ENCODE measurements at regions not wholly inside any gene's neighbourhood (a gene's known extent, or its start where the extent isn't known, plus 50 kb on each side); places are given as distances from the start of the nearest gene placed in this dataset.
"Not testable (repeated sequence)": the region's sequence is repeated elsewhere in the genome, so short reads cannot be mapped to it uniquely, and the experiment has no call there.

DNA sequence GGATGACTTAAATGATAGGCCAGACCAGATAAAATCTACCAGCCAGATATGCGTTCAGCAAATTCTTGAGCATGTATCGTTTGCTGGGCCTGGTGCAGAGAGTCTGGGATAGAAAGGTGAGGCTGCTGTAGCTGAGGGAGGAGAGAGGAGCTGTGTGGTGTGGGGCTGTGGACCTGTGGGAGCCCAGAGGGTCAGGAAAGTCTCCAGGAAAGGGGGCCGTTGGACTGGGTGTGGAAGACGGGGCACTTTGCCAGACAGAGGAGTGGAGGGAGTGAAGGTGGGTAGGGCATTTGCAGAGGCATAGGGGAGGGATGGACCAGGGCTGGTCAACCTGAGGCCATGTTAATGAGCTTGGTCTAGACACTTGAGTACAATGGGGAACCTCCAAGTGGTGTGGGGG is 124.7 kb upstream of the UNC5B start:
- DNase-seq, result no peak

DNA sequence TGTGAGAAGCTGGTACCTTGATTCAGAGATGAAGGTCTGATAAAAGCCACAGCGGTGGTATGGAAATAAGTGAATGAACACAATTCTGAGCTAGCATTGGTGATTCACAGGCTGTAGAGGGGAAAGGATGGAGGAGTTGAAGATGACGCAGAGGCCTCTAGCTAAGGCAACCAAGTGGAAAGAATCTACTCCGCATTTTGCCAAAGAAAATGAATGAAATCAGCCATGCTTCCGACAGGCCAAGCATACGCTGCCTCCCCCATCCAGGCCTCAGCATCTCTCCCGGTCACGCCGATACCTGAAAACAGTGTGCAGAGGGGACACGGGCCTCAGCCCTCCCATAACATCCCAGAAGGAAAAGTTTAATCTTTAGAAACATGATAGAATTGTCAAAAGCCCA is 124.3 kb upstream of the UNC5B start:
- no peak for DNase-seq

DNA sequence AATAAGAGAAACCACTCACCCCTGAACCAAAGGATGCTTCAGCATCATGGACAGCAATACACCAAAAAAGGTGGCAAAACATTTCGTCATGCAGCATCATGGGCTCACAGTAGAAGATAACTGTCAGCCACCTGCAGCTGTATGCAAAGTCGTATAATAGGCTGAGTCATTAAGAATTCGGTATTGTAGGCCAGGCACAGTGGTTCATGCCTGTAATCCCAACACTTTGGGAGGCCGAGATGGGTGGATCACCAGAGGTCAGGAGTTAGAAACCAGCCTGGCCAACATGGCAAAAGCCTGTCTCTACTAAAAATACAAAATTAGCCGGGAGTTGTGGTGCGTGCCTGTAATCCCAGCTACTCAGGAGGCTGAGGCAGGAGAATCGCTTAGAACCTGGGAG is 123.8 kb upstream of the UNC5B start:
- DNase-seq, result not testable (repeated sequence)

DNA sequence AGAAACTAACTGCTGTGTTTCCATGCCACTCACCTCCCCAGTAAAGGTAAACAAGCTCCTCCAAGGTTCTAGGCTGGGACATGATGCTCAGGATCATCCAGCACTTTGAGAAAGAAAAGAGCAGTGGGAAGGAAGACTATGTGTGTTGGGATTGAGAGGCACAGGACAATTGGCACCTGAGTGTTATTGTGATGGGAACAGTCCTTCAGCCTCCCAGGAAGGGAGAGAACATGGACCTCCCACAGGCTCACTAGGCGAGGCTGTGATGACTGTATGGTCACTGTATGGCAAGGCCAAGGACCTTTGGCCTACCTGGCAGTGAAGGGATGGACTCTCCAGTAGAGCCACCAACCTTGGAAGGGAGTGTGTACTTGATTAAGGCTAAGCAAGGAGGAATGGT is 123.2 kb upstream of the UNC5B start:
- DNase-seq, result no peak

DNA sequence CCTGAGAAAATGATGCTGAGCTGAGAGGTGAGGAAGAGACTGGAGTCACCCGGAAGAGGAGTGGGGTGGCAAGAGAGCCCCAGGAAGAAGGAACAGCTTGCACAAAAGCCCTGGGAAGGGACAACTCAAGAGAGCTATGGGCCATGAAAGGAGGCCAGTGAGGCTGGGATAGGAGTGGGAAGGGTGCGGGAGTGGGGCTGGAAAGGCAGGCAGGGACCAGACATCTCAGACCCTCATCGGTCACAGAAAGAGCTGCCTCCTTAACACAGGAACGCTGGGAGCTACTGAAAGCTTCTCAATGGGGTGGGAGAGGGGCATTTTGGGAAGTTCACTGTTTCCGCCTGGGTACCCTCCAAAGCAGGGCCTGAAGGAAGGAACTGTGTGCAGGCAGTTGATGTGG is 122.0 kb upstream of the UNC5B start:
- no peak for DNase-seq

DNA sequence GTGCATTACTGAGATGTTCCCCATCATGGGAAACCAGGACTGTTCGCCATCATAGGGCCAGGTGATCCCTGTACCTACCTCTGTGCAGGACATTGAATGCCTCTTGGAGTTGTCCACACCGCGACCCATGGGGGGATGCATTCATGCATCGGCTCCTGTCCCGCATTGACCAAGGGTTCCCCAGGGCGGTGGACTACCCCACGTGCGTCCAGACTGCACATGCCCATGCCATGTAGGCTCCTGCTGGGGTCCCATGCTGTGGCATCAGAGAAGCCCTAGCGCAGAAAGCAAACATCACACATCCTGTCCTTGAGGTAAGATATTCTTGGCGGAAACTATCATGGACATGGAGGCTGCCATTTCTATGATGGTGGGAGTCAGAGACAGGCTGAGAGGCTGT is 121.6 kb upstream of the UNC5B start:
- DNase-seq, result no peak

DNA sequence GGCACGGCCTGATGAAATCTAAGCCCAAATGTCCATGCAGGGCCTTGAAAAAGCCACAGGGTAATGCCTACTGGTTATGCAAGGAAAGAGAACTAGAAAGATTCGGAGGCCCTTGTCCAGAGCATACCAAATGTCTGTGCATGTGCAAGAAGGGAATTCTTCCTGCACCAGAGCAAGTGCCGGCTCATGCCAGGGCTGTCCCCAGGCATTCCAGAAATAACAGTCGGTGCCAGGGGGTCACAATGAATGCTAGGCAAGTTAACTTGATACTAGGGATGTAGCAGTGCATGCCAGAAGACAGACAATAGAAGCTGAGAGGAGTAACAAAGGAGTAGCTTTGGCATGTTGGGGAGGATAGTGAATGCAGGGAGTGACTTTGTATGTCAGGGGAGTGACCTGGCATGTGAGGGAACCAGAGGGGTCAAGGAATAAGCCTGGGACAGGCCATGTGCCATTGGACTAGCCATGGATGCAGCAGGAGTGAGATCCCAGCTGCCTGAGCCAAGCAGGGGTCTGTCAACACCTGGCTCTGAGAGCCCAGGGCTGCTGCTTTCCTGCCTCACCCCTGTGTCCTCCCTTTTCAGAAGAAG is 119.5 kb upstream of the UNC5B start:
- DNase-seq, result no peak

DNA sequence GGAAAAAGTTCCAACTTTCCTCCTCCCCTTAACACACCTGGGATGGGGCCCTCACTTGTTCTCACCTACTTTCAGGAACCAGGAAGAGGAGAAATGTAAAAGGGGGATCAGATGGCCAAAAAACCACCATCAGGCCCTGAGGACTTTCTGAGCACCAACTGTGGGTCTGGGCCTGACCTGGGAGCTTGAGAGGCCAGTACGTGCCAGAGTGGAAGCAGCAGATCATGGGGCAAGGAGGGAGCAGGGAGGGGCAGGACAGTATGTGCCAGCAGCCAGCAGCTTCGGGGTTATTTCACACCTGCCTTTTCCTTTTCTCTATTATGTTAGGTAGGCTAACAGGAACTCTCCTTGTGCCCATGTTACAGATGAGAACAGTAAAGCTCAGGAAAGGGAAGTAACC is 118.8 kb upstream of the UNC5B start:
- no peak for DNase-seq

DNA sequence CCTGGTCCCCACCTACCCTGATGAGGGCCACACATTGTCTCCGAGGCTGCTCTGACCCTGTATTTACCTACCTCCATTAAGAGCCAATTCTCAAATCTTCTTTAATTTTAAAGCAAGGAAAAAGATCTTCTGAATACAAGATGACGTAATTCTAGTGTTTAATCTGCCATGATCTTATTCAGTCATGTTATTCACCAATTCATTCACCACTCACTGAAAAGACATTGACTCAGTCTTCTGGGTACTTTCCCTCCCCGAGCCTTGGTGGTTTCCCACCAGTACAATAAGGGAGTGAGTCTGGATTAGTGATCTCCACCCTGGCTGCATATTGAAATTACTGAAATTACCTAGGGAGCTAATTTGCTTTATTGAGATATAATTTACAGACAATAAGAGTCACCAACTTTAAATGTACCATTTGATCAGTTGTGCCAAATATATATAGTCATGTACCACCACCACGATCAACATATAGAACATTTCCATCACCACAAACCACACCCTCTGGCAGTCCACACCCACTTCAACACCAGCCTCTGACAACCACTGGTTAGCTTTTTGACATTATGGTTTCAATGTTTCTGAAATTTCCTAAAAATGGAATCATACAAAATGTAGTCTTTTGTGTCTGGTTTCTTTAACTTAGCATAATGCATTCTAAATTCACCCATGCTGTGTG is 117.5 kb upstream of the UNC5B start:
- DNase-seq, result no peak

DNA sequence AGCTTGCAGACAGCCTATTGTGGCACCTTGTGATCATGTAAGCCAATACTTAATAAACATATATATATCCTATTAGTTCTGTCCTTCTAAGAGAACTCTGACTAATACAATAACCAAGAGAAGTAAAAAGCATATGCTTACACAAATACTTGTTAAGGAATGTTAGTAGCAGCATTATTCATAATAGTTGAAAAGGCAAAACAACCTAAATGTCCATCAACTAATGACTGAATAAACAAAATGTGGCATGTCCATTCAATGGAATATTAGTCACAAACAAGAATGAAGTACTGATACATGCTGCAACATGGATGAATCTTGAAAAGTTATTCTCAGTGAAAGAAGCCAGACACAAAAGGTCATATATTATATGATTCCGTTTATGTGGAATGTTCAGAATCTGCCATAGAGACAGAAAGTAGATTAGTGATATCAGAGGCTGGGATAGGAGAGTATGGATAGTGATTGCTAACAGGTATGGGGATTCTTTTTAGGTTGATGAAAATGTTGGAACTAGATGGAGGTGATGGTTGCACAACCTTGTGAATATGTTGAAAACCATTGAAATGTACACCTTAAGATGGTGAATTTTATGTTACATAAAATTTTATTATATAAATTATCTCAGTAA is 112.5 kb upstream of the UNC5B start:
- no peak for DNase-seq

DNA sequence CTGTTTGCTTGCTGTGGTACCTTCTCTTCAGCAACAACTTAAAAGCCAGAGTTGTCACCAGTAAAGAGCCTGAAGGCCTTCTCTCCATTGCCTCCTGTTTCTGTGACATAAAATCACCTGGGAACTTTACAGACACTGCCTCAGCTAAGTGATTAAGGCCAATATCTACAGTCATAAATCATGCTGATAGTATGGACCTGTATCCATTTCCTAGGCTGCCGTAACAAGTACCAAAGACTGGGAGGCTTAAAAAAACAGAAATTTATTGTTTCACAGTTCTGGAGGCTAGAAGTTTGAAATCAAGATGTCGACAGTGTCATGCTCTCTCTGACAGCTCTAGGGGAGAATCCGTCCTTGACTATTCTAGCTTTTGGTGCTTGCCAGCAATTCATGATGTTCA is 108.4 kb upstream of the UNC5B start:
- DNase-seq, result no peak

DNA sequence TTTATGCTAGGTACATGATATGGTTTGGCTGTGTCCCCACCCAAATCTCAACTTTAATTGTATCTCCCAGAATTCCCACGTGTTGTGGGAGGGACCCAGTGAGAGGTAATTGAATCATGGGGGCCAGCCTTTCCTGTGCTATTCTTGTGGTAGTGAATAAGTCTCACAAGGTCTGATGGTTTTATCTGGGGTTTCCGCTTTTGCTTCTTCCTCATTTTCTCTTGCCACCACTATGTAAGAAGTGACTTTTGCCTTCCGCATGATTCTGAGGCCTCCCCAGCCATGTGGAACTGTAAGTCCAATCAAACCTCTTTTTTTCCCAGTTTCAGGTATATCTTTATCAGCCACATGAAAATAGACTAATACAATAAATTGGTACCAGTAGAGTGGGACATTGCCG is 106.2 kb upstream of the UNC5B start:
- not testable (repeated sequence) for DNase-seq

DNA sequence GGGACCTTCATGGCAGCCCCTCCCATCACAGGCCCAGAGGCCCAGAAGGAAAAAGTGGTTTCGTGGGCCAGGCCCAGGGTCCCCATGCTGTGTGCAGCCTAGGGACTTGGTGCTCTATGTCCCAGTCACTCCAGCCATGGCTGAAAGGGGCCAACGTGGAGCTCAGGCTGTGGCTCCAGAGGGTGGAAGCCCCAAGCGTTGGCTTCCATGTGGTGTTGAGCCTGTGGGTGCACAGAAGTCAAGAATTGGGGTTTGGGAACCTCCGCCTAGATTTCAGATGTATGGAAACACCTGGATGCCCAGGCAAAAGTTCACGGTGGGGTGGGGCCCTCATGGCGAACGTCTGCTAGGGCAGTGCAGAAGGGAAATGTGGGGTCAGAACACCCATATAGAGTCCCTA is 105.3 kb upstream of the UNC5B start:
- DNase-seq, result not testable (repeated sequence)

DNA sequence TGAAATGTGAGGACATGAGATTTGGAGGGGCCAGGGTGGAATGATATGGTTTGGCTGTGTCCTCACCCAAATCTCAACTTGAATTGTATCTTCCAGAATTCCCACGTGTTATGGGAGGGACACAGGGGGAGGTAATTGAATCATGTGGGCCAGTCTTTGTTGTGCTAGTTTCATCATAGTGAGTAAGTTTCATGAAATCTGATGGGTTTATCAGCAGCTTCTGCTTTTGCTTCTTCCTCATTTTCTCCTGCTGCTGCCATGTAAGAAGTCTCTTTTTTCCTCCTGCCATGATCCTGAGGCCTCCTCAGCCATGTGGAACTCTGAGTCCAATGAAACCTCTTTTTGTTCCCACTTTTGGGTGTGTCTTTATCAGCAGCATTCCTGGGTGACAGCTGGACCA is 104.3 kb upstream of the UNC5B start:
- not testable (repeated sequence) for DNase-seq

DNA sequence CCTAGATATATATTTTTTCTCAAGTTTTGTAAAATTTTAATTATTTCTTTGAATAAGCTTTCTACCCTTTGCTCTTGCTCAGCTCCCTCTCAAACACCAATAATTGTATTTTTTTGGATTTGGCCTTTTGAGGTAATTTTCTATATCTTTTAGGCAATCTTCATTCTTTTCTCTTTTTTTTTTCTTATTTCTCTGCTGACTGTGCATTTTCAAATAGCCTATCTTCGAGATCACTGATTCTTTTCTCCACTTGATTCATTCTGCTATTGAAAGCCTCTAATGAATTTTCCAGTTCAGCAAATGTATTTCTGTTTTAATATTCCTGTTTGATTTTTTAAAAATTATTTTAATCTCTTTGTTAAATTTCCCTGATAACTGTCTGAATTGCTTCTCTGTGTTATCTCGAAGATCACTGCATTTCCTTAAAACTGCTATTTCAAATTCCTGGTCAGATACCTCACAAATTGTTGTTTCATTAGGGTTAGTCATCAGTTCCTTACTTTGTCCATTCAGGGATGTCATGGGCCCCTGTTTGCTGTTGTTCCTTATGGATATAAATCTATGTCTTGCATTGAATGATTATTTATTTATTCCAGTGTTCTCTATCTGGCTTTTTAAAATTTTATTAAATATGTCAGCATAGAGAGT is 100.1 kb upstream of the UNC5B start:
- no peak for DNase-seq

DNA sequence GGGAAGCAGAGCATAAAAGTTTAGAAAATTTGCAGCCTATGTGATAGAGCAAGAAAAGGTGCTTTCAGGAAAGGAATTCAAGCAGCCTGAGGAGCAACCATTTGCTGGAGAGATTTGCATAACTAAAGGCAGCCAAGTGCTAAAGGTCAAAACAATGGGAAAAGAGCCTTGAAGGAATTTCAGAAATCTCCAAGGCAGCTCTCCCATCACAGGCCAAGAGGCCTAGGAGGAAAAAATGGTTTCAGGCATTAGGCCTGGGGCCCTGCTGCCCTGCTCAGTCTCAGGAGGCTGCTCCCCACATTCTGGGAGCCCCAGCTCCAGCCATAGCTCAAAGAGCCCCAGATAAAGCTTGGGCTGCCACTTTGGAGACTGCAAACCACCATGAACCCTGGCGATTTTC is 95.9 kb upstream of the UNC5B start:
- DNase-seq, result no peak

DNA sequence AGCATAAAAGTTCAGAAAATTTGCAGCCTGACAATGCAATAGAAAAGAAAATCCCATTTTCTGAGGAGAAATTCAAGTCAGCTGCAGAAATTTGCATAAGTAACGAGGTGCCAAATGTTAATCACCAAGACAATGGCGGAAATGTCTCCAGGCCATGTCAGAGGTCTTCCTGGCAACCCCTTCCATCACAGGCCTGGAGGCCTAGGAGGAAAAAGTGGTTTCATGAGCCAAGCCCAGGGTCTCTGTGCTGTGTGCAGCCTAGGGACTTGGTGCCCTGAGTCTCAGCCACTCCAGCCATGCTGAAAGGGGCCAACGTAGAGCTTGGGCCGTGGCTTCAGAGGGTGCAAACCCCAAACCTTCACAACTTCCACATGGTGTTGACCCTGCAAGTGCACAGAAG is 94.8 kb upstream of the UNC5B start:
- not testable (repeated sequence) for DNase-seq

DNA sequence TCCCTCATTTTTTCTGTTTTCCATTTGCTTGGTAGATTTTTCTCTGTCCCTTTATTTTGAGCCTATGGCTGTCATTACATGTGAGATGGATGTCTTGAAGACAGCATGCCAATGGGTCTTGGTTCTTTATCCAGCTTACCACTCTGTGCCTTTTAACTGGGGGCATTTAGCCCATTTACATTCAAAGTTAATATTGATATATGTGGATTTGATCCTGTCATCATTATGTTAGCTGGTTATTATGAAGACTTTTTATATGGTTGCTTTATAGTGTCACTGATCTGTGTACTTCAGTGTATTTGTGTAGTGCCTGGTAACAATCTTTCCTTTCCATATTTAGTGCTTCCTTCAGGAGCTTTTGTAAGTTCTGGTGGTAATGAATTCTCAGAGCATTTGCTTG is 89.3 kb upstream of the UNC5B start:
- DNase-seq, result no peak

DNA sequence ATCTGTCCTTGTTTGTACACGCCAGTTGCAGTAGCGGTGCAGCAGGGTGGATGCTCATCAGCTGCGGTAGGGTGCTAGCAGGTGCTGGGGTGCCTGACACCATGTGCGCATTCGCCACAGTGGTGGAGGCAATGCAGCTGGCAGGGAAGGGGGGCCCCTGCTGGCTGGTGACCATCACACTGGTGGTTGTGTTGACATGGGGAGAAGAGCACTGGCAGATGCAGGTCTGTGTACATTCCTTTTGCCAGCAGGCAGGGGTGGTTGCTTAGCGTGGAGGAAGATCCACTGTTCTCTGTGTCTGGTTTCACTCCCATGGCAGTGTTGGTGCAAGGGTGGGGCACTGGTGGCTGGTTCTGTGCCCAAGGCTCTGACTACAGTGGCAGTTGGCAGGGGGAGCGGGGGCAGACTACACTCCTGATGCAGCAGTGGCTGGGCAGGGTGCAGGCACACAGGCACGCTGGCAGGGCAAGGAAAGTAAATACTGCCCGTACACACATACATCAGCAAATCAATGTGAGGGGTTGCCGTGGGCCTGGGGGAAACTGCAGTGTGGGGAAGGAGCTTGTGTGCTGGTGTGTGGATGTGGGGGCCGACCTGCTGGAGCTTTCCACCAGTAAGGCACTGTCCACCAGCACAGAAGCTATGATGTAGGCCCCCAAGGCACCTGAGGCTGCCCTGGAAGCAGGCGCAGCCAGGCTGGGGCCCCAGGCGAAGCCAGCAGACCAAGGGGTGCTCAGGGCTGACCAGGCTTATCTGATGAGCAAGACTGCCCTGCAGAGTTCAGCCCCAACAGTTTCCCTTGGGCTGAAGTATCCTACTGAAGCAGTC is 87.2 kb upstream of the UNC5B start:
- no peak for DNase-seq

DNA sequence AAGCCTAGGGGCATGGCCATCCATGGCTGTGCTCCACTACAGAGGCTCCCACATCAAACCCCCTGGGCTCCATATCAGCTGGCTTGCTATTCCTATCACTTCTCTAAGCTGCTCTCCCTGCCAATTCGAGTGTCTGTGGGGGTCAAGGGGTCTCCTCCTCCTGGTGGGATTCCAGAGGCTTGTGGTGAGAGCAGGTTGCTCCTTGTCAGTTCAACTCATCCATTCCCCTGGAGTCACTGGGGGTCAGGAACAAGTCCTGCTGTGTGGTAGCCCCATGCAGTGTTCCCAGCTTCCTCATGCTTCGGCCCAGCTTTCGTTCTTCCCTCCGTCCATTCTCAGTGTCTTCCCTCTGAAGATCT is 86.6 kb upstream of the UNC5B start:
- DNase-seq, result no peak

DNA sequence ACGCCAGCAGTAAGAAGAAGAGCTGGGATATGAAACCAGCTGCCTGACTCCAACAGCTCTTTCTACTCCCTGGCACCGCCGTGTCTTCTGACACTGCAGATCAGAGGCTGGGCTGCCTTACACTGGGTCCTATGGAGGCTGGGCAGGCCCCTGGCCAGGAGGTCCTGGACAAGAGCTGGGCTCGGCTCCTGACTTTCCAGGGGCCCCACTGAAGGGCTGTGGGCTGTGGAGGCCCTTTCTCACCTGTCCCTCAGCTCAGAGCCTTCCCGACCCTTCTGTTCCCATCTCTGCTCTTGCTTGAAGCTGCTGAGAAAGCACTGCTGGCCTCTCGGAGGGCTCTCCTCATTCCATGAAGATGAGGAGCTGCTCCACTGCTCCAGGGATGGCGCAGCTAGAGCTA is 85.9 kb upstream of the UNC5B start:
- no peak for DNase-seq

DNA sequence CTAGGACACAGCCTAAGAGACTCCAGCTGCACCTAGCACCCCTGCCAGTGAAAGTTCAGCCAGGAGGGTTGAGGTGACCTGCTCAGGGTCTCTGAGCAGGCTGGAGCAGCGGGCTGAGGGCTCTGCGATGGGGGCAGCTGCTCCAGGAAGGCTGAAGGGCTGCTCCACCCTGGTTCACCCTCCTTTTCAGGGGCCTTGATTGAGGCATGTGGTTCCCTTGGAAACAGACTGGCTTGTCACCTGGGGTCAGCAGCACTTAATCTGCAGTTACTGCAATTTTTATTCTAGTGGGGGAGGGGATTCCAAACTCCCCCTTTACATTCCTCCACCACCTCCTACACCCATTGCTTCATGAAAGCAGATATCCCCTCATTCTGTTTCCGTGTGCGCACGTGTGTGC is 85.3 kb upstream of the UNC5B start:
- DNase-seq, result no peak

DNA sequence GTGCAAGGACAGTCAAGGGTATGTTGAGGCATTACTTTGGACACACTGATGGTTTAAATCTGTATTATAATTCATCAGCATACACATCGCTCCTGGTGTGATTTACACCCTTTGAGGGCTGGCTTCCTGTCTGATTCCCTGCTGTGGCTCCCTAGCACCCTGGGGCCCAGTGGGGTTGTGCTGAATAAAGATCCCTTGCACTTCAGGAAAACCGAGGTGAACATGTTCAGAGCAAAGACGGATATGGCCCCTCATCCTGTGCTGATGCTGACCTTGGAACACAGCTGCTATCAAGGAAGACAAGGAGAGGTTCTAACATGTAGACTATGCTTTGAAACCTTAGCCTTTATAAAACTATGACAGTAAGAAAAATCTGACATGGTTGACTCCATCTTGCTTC is 84.6 kb upstream of the UNC5B start:
- no peak for DNase-seq
